ENCODE measurements at regions not wholly inside any gene's neighbourhood (a gene's known extent, or its start where the extent isn't known, plus 50 kb on each side); places are given as distances from the start of the nearest gene placed in this dataset.

DNA sequence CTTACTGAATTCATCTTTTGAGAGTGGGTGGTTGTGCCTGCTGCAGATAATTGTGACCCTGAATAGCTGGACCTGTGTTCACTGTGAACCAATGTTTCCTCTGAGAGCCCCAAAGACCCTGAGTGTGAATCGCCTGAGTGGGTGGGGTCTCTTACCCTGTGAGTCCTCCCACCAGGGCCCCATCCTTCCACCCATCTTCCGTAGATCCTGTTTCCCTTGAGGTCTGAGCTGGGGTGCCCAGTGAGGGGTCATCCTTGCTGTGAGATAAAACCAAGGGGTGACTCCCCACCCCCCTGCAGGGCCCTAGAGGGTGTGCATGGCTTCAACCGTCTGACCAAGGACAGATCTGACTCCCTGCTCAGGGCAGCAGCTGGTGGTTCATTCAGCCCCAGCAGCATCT lies 78.0 kb upstream of the ZNF479 start:
- no peak for TF ChIP-seq CTCF (IDR thresholded peaks at IDR 0.05; ENCODE audit: poor library complexity)
- no peak for TF ChIP-seq EZH2 (IDR thresholded peaks at IDR 0.05; ENCODE audit: borderline replicate concordance)
